Amniotic epithelial cell (primary cell): ENCODE measurements at regions not wholly inside any gene's neighbourhood (a gene's known extent, or its start where the extent isn't known, plus 50 kb on each side); places are given as distances from the start of the nearest gene placed in this dataset.
"Not testable (repeated sequence)": the region's sequence is repeated elsewhere in the genome, so short reads cannot be mapped to it uniquely, and the experiment has no call there.

Experiments
- DNase-seq: peaks from one replicate; pipeline ENCODE4 v3.0.0-alpha.2; 2010; ENCODE audit warnings: low read depth

DNA sequence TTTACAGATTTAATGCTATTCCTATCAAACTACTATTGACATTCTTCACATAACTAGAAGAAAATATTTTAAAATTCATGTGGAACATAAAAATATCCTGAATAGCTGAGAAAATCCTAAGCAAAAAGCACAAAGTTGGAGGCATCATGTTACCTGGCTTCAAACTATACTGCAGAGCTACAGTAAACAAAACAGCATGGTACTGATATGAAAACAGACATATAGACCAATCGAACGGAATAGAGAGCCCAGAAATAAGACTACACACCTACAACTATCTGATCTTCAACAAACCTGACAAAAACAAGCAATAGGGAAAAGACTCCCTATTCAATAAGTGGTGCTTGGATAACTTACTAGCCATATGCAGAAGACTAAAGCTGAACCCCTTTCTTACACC, 273.4 kb upstream of the GRIA3 start:
- no peak for DNase-seq

DNA sequence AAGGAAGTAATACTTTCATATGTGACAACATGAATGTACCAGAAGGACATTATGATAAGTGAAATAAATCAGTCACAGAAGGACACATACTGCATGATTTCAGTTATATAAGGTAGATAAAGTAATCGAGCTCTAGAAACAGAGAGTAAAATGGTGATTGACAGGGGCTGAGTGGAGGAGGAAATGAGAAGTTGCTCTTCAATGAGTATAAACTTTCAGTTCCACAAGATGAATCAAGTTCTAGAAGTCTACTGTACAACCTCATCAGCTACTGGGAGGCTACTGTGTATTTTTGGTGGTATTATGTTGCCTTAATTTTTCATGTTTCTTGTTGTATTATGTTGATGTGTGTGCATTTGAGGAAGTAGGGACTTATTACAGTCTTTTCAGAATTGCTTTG, 270.9 kb upstream of the GRIA3 start:
- no peak for DNase-seq

DNA sequence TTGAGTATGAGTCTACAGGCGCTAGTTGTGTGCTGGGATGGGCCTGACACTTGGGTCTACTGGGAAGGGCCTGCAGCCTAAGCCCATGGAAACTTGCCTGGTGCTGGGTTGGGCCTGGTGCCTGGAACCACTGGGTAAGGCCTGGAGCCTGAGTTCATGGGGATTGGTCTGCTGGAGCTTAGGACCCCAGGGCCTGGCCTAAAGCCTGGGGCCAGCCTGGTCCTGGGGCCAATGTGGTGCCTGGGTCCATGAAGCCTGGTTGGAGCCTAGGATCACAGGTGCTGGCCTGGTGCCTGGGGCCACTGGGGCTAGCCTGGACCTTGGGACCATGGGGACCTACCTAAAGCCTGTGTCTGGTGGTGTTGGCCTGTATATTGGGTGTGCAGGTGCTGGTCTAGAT, 270.3 kb upstream of the GRIA3 start:
- no peak for DNase-seq

GRCh38 chrX:122914256-122914655, 269.8 kb upstream of the GRIA3 start:
- DNase-seq, result no peak

GRCh38 chrX:122934131-122934530, 249.9 kb upstream of the GRIA3 start:
- no peak for DNase-seq

DNA sequence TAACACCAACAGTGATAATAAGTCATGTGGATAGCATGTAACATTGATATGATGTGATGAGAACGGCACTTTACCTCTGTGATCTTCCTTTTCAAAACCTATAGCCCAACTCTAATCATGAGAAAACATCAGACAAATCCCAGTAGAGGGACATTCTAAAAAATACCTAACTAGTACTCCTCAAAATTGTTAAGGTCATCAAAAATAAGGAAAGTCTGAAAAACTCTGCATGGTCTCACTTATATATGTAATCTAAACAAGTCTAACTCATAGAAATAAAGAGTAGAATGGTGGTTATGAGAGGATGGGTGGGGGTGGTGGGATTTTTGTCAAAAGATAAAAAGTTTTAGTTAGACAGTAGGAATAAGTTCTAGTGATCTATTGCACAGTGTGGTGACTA, 243.9 kb upstream of the GRIA3 start:
- no peak for DNase-seq

DNA sequence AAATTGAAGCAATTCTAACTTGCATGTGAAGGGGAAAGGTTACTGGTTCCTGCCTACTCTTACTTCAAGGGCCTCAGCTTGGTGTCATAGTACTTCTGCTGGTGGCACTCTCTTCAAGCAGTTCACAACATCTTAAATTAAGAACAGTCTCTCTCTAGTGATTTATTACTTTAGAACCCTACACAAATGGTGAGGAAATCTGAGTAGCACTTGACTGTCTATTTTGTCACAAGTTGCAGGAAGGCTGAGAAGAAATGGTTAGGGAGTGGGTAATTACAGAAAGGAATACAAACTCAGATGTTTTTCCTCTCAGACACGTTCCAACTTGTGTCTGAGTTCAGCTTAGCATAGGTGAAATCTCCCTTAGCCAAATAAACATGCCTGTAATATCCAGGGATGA, 242.3 kb upstream of the GRIA3 start:
- DNase-seq, result no peak

- DNase-seq, result peak; percentile 8
These were observed 240.2 kb upstream of the GRIA3 start for GRCh38 chrX:122943918-122944317.

DNA sequence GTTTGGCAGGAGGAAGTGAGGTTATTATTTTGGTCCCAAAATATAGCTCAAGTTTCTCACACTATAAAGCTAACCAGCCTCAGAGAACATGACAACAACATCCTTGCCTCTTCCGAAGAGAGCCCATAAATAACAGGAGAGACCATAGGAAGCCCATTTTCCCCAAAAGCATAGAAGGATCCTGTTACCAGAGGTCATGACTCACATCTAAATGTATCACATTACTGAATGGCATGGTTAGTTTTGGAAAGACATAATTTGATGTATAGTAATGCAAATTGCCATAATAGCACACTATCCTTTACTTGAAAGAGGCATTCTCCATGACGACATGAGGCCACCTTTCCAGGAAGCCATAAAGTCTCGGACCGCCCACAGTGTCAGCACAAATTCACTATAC, 238.8 kb upstream of the GRIA3 start:
- no peak for DNase-seq

DNA sequence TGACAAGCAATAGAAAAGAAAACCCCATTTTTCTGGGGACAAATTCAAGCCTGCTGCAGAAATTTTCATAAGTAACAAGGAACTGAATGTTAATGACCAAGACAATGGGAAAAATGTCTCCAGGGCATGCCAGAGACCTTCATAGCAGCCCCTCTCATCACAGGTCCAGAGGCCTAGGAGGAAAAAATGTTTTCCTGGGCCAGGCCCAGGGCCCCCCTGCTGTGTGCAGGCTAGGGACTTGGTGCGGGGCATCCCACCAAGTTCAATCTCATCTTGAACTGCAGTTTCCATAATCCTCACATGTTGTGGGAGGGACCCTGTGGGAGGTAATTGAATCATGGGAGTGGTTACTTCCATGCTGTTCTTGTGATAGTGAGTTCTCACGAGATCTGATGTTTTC, 211.5 kb upstream of the GRIA3 start:
- DNase-seq, result no peak

- no peak for DNase-seq
These were observed 201.6 kb upstream of the GRIA3 start for GRCh38 chrX:122982521-122982920.

DNA sequence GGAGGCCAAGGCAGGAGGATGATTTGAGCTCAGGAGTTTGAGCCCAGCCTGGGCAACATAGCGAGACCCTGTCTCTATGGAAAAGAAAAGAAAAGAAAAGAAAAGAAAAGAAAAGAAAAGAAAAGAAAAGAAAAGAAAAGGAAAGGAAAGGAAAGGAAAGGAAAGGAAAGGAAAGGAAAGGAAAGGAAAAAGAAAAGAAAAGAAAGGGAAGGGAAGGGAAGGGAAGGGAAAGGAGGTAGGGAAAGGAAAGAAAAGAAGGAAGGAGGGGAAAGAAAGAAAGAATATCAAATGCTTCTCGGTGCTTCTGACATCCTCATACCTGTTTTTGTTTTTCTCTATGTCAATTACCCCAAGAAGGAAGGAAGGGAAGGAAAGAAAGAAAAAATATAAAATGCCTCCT, 181.2 kb upstream of the GRIA3 start:
- DNase-seq, result not testable (repeated sequence)

DNA sequence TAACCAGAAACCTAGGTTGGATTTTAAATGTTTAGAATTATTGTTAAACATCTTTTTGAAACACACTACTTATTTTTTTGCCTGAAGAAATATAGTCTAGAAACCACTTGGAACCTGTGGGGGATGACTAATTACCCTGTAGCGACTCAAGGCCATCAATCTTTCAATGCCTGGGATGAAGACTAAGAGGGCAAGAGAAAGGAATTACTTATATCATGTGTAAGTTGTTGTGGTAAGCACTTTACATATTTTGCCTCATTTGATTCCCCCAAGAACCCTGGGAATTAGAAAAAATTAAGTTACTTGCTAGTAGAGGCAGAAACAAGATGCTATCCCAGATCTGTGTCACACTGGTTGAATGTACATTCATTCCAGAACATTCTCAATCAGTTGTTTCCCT, 170.9 kb upstream of the GRIA3 start:
- DNase-seq, result no peak

- no peak for DNase-seq
These were observed 147.7 kb upstream of the GRIA3 start for GRCh38 chrX:123036401-123036800.

DNA sequence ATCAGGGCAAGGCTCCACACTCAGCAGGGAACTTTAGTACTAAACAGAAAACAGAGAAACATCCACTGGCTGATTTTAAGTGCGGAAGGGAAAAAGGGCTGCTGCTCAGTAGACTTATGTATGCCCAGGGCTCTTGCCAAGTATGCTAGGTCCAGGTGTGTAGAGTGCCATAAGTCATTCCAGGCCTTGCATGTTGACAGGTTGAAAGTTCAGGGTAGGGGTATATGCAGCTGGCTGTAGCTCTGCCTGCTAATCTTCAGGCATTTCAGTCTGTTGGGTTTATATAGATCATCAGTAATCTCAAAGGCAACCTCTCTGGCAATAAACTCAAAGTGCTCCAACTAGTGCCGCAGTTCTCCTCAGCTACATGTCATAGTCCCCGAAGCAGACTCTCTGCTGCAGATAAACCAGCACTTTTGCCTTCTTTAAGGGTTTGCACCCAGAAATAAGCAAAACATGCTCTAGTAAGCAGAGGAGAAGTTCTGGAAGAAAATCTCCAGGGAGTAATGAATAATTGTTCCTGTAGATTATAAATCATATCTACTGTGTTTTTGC, 134.9 kb upstream of the GRIA3 start:
- DNase-seq, result no peak

DNA sequence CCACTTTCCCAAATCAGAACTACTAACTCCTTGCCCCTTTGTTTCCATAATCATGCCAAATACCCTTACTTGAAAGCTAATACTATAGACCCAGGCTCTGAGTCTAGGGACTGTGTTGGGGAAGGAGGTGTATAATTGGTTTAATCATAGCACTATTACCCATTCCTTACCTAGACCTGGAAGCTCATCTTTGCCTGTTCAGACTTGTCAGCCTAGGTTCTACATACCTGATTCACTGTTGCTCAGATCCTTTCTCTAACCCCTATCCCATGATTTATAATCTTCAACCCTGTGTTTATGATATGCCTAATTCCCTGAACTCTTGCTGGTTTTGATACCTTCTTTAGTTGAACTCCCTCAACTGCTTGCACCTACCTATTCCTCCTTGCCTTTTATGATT, 123.1 kb upstream of the GRIA3 start:
- DNase-seq, result no peak

- DNase-seq, result no peak
These were observed 120.0 kb upstream of the GRIA3 start for GRCh38 chrX:123064053-123064452.

DNA sequence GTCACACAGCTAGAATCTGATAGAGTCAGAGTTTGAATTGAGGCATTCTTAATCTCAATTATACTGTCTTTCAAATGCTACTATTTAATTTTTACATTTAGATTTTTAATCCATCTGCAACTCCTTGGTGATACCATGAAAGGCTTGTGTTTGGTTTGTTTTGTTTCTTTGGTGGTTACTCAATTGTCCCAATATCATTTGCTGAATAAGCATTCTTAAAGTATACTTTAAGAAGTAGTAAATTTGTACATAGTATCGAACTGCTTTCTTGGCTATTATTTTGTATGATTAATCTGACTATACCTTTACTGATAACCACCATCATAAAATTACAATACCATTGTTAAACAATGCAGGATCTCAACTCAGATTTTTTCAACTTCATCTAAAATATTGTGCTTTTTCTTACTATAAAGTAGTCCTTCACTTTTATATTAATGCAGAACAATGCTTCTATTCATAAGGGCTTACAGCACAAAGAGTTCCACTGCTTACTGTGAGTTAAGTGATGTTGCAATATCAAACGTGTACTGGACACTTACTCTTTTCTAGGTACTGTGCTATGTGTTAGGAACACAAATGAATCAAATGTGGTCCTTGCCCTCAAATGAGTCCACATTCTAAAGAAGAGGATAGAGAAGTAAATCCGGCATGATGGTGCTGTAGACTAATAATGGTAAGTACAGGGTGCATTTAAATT, 111.2 kb upstream of the GRIA3 start:
- no peak for DNase-seq

GRCh38 chrX:123075947-123076561, 108.0 kb upstream of the GRIA3 start:
- DNase-seq, result no peak

GRCh38 chrX:123077631-123078030, 106.4 kb upstream of the GRIA3 start:
- no peak for DNase-seq

- DNase-seq, result no peak
These were observed 104.0 kb upstream of the GRIA3 start for GRCh38 chrX:123080065-123080464.

DNA sequence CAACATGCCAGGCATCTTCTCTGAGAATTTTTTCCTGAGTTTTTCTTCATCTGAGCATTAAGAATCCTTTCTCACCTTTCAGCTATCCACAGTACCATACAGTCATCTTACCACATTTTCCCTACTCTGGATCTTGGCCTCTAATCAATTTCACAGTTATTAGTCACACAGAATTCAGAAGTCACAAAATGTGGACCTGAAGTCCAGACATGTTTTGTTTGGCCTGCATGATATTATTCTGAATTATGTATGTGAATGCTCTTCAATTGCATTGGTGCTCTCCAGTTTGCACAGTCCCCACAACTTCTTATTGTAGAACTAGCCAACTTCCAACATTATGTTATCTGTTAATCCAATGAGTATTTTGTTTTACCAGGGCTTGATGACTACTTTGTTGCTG, 102.3 kb upstream of the GRIA3 start:
- no peak for DNase-seq

- DNase-seq, result peak; percentile 61
These were observed 100.2 kb upstream of the GRIA3 start for GRCh38 chrX:123083924-123084323.

GRCh38 chrX:123084797-123085196, 99.3 kb upstream of the GRIA3 start:
- DNase-seq, result peak; percentile 62
